HUDEP-2 (cell line): ENCODE measurements at regions not wholly inside any gene's neighbourhood (a gene's known extent, or its start where the extent isn't known, plus 50 kb on each side); places are given as distances from the start of the nearest gene placed in this dataset.

Source experiments
- DNase-seq, 76 experiments: peaks; one replicate each; lab custom pipeline; 2025; ENCODE audit not compliant: unreplicated experiment in 76 of 76; lab: John Stamatoyannopoulos, UW

- no peak for DNase-seq
Observed at GRCh38 chr3:168489301-168489700, 393.6 kb upstream of the GOLIM4 start.

DNA sequence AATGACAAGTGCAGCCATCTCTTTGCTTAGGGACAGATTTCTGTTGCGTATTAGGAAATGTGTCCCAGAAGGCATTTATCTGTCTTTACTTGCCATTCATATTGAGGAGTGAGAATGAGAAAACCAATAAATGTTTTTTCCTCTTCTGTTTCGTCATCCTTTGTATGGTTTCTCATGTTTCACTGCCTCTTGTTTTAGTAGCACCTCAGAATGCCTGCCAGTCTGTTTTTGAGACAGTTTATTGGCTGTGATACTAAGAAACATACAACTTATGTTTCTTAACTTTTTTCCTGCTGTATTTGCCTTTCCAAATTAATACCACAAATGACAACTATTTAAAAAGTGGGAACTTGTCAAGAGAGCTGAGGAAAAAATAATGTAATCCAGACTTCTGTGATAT is 390.2 kb upstream of the GOLIM4 start:
- DNase-seq = no peak

- DNase-seq = peak in 60 of 76 experiments; percentile 2 to 80 (median 42)
Observed at GRCh38 chr3:168476360-168476980, 380.7 kb upstream of the GOLIM4 start.

DNA sequence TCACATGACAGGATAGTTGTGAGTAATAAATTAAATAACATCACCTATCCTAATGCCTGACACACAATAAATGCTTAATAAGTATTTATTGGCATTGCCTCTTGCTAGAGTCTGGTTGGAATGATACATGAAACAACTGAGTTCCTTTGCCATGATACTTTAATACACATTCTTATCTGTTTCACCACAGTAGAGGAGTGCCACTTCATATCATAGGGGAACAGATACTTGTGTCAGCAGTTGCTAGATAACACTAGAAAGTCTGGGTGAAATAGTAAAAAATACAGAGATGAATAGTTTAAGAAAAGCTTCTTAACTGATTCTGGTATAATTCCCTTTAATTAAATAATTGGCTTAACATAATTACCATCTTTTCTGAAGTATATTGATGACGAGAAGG is 380.0 kb upstream of the GOLIM4 start:
- DNase-seq = peak in 33 of 76 experiments; percentile 4 to 78 (median 42)

DNA sequence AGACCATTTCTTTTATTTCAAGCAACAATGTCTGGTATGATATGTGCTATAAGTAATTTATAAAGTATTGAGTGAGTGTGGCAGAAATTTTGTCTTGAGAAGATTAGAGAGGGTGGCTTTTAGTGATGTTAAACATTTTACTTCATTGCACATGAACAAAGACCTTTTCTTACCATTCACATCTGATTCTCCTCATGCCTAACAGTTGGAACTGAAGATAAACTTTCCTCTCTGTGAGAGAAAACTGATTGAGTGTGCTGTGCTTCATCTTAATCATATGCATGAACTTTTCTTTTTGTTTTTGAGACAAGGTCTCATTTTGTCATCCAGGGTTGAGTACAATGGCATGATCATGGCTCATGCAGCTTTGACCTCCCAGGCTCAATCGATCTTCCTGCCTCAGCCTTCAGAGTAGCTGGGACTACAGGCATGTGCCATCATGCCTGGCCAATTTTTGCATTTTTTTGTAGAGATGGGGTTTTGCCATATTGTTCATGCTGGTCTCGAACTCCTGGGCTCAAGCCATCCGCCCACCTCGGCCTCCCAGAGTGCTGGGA is 377.7 kb upstream of the GOLIM4 start:
- no peak for DNase-seq

DNA sequence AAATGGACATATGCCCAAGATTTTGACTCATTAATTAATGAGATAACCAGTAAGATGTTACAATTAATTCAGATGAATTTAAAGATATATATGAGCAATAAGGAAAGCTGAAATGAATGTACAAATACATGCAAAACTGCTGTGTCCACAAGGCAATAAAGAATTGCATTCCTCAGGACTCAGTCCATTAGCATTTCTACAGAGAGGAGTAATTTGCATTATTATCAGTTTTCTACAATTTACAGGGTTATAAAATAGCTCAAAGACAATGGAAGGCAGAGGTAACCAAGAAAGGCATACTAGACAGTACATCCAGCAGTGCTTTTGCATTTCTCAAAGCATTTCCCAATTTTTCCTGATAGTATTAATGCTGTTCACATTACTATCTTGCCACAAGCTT is 377.1 kb upstream of the GOLIM4 start:
- DNase-seq = no peak

- peak in 6 of 76 experiments; percentile 9 to 32 (median 14) for DNase-seq
Observed at GRCh38 chr3:168470380-168470779, 374.7 kb upstream of the GOLIM4 start.

DNA sequence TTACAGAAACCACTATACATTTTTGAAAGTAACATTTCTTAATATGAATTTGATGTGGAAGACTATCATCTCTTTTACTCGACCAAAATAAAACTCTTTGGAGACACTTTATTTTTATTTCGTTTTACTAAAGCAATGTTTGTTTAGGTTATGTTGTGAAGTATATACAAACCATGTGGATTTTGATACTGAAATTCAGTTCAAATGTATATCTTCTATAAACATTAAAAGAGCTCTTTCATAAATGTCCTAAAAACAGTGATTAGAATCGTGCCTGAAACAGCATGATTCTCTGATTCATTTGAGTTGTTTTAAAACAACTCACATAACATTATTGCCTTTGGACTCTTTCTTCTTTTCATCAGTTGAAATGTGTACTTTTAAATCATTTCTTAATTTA is 373.7 kb upstream of the GOLIM4 start:
- DNase-seq = no peak

DNA sequence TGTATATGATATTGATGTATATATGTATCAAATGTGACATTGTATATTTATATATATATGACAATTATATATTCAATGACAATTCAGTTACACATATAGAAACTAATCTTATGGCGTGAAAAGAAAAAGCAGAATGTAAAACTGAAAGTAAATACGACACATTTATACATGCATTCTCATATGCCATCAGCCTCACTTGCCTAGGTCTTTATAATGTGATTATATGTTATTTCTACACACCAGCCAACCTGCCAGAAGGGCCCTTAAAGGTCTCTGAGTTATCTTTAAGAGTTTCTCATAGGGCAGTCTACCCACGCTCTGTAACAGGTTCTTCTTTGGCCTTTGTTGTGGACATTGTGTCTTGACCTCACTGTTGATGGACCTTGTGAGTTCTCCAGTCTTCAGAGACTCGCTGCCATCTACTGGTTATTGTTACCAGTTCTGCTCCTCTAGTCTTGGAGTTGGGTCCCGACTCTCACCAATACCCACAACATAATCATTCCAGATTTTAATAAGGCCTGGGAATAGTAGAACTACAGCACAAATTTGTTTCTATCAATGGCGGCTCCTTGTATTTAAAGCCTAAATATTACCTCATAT is 371.5 kb upstream of the GOLIM4 start:
- peak in 3 of 76 experiments; percentile 1 to 4 (median 3) for DNase-seq

DNA sequence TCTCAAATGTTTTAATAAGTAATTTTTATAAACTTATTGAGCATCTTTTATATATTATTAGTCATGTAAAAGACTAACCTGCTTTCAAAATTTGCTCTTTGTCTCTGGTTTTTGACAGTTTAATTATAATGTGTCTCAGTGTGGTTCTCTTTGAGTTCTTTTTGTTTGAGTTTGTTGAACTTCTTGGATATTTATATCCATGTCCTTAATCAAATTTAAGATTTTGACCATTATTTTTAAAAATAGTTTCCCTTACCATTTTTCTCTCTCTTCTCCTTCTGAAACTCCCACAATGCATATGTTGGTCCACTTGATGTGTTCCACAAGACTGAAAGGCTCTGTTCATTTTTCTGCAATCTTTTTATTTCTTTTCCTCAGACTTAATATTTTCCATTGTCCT is 366.1 kb upstream of the GOLIM4 start:
- no peak for DNase-seq

- DNase-seq = no peak
Observed at GRCh38 chr3:168459226-168459784, 363.6 kb upstream of the GOLIM4 start.

- DNase-seq = no peak
Observed at GRCh38 chr3:168457954-168458539, 362.3 kb upstream of the GOLIM4 start.

- no peak for DNase-seq
Observed at GRCh38 chr3:168455814-168456213, 360.1 kb upstream of the GOLIM4 start.

GRCh38 chr3:168453623-168454022 is 357.9 kb upstream of the GOLIM4 start:
- DNase-seq = no peak

DNA sequence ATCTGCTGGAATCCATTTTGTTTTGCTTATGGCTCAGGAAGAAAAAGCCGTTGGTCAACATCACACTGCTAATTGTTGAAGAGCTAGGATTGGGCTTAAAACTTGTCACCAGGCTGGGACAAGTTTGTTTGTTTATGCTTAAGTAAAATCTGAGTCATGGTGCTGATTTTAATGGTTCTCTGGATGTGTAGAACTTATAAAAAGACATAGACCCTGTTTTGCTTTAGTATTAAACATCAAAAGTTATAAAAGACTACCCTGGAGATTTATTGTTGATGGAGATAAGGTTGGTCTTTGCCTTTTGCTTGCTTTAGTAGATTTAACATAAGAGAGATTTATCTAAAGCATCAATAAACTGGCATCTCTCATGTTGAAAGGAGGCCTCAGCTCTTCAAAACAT is 348.2 kb upstream of the GOLIM4 start:
- DNase-seq = no peak

GRCh38 chr3:168442502-168442901 is 346.8 kb upstream of the GOLIM4 start:
- DNase-seq = no peak

DNA sequence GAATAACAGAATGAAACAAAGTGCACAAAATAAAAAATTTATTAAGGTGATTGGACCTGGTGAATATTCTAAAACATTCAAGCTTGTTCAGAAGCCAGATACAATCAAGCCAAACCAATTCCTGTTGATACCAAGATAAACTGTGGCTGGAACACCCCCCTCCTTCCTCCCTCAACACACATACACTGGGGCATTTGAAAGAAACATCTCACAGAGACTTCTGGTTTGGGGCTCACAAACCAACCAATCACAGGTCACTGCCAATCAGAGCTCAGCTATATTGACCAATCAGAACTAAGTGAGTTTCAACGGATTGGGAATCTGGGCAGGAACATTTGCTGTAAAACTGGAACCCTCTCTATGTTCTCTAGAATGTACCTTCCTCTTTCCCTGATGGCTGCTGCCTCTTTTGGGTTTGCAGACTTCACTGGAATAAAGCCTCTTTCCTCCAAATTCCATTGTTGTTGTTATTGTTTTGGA is 340.6 kb upstream of the GOLIM4 start:
- DNase-seq = no peak

DNA sequence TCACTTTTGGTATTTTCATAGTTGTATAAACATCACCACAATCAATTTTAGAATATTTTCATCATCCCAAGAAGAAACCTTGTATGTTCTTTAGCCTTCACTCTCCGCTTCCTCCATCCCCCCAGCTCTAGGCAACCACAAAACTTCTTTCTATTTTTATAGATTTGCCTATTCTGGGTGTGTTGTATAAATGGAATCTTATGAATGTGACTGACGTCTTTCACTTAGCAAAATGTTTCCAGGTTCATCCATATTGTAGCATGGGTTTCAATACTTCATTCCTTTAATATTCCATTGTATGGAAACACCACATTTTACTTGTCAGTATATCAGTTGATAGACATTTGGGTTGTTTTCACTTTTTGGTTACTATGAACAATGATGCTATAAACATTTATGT is 335.8 kb upstream of the GOLIM4 start:
- DNase-seq = no peak

DNA sequence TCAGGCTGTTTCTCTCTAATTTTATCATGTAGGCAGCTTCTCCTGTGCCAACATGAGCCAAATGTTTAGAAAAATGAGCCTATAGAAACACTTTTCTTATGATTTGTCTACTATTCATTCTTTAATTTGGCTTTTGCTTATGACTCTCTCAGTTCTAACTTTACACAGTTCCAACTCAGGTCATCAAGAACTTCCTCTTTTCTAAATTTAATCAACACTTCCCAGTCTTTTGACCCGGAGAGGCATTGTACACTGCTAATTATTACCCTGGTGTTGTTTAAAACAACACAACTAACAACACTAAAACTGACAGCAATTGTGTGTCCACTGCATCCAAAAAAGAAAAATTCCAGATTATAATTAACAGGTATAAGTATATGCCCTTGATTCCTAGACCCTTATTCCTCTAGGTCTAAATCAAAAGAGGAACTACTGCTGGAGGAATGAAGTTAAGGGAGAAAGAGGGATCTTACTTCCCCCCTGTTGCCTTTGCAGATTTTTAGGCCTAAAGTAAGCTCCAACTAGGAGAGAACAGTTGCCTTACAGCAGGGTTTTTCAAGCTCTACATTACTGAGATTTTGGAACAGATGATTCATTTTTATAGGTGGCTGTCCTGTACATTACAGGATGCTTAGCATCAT is 332.2 kb upstream of the GOLIM4 start:
- DNase-seq = no peak

DNA sequence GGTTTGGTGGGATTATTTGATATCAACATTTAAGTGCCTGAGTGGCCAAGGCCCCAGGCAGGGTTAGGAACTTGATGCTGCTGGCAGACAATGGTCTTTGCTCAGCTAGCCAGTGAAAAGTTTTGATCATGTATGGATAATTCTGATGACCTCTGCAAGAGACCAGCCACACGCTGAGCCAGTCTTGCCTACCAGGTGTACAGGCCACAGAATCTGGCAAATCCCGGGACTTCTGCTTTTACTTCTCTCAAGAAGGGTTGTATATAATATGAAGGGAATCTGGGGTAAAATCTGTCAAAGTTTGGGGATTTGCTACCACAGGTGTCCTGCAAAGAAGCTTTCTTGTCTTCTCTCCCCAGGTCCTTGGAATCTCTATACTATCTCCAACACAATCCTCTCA is 331.4 kb upstream of the GOLIM4 start:
- DNase-seq = no peak

DNA sequence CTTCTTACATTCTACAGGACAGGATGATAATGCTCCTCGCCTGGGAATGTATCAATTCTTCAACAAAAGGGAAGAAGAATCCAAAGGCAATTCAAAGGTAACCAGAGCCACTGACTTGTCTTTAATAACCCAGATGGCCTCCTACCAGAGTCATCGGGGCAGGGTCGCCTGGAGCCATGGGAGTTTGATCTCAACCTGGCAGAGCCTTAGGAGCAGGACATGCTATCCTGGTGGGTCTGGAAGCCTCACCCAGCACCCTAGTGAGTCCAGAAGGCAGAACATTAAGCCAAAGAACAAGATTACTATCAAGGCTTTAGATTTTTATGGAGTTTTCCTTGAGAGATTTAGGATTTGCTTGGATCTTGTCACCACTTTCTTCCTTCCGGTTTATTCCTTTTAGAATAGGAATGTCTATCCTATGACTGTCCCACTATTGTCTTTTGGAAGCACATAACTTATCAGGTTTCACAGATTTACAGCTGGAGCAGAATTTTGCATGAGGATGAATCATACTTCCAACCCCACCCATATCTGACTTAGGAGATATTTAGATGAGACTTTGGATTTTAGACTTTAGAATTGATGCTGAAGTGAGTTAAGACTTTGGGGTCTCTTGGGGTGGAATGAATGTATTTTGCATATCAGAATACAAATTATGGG is 330.3 kb upstream of the GOLIM4 start:
- DNase-seq = no peak
